Pulmonary artery endothelial cell (primary cell): ENCODE measurements at regions not wholly inside any gene's neighbourhood (a gene's known extent, or its start where the extent isn't known, plus 50 kb on each side); places are given as distances from the start of the nearest gene placed in this dataset.
A peak's percentile ranks its signal among the peaks of the same experiment; 100 is the strongest.

Source experiments
- DNase-seq: peaks from one replicate; pipeline ENCODE4 v3.0.0-alpha.2; 2011; ENCODE audit warnings: low read depth, low spot score

DNA sequence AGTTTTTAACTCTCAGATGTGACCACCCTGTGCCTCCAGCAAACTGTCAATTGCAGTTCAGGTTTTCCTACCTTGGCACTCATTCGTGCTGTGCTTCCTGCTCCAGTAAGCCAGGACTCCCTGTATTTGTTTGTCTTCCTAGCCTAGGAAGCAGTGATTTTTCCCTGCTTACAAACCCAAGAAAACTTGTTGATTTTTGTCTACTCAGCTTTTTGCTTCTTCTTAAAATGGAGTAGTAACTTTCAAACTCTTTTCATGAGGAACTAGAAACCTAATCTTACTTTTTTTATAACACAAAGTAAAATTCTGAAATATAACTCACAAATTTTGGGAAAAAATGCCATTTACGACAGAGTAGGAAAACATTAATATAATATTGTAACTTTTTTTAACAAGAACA is 150.6 kb upstream of the TMEFF2 start:
- DNase-seq, result no peak

DNA sequence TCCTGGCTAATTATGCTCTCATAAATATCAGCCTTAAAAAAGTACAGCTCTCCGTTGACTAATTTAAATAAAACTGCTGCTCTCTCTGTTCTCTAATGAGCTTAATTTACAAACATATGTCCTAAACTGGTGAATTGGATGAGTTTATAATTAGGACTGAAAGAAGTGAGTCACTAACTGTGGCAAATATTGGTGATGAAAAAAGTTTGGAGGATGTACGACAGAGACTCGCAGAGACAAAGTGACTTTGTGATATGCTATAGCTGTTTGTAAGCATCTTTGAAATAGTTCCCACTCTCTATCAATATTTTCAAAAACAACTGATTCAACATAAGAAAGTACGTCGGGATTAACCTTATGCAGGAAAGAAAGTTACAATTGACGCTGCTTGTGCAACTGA is 138.9 kb upstream of the TMEFF2 start:
- no peak for DNase-seq

DNA sequence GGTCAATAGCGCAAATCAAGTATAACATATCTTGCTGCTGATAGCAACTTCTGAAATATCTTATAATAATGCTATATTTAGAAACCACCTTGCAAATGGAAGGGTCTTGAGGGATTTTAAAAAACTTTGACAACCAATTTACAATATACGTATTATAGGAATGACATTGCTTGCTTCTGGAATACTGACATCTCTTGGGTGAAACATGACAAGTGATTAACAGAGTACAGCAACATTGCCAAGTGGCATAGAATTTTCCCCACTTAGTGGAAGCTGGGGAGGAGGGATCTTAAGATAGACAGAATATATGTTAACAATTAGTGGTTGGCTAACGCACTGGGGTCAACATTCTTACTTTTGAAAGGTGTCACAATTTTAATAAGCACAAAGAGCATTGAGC is 133.6 kb upstream of the TMEFF2 start:
- DNase-seq, result no peak

DNA sequence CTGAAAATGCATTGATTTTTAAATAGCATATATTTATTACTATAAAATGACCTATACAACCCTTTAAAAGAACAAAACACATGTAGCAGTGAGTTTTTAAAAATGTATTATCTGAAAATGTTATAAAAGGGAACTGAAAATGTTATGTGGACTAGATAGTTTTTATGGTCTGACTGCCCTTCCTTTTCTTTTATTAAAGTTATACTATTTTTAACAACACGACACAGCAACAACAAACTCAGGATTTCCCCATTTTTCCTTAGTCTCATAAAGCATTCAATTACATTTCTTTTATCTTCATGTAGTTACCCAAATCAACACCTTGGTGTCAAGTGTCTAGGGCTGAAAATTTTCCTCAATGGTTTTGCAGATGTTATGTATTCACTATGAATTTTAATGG is 132.8 kb upstream of the TMEFF2 start:
- DNase-seq, result no peak

DNA sequence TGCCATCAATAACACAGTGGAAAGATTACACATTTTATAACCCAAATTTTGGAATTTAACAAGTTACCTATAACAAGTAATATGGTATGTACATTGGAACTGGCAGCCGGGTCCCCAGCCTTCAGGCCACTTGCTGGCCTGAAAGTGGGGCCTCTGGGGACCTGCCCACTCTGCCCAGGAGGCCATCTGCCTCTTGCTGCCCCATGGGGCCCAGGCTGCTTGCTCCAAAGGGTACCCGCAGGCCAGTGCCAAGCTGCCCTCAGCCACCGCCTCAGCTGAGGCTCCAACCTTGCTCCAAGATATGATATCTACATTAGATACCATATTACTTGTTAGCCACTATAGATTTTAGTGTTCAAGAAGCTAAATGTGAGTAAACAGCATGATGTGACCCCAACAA is 120.8 kb upstream of the TMEFF2 start:
- no peak for DNase-seq

DNA sequence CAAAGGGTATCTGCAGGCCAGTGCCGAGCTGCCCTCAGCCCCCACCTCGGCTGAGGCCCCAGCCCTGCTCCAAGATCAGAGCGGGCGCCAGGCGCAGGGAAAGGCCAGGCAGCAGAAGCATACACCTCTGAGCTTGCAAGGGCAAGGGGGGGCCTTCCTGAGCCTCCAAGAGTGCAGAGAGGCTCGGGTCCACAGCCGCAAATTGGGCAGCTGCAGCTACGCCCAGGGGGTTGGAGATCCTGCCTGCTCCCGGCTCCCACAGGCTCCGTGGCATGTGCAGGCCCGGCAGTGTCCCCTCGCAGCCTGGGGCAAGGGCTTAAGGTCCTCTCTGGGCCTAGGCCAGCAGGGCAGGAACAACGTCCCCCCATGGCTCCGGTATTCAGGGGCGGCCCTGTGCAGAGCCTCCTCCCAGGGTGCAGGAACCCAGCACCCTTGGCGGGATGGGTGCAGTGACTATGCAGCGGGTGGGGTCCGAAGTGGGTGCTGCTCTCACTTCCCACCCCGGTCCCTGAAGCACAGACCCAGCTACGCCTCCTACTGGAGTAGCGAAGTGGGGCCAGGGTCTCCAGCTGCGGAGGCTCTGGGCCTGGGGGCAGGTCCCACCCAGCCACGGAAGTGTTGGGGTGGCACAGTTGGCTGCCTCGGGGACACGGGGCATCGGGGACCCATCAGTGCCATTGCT is 120.2 kb upstream of the TMEFF2 start:
- DNase-seq, result no peak

DNA sequence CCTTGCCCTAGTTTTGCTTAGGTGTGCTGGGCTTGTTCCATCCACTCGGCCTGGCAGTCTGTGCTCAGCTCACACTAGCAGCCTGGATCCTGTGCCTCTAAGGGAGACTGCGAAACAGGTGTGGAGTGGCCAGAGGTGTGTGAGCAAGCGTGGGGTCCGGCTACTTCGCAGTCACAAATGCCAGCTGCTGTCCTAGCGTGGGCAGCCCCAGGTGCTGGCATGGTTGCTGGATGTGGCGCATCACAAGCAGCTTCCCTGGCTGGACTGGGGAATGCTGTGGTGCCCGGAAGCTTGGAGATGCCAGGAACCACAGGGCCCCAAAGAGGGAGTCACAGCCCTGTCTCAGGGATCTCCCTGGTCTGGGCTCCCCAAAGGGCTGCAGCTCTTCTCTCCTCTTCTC is 119.0 kb upstream of the TMEFF2 start:
- DNase-seq, result no peak

DNA sequence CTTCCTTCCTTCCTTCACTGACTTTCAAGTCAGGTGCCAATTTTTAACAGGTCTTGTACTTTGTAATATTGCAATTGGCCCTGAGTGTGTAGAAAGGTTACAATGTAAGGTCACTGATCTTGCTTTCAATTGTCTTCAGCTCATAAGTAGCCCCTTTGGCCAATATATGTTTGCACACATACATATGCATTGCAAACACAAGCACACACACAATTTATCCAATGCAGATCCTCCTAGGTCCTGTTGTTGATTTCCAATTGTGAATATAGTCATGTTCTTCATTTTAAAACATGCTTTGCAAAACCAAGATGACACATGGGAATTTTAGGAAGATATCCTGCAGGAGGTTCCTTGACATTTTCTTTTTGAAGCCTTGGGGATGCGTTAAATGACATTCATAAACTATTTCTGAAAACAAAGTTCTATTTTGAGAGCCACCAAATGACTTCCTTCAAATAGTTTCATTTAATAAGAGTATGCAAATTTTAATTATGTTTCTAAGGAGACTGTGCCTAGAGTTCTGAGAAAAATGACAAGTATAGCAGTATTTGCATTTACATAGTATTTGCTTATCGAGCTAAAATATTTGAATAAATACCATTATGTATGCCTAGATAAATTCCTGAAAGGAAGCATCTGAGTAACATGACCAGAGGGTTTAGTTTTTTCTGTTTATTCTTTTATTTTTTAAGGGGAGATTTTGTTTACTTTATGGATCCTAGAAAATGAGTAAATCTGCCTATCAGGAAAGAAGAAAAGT is 117.1 kb upstream of the TMEFF2 start:
- DNase-seq, result no peak

DNA sequence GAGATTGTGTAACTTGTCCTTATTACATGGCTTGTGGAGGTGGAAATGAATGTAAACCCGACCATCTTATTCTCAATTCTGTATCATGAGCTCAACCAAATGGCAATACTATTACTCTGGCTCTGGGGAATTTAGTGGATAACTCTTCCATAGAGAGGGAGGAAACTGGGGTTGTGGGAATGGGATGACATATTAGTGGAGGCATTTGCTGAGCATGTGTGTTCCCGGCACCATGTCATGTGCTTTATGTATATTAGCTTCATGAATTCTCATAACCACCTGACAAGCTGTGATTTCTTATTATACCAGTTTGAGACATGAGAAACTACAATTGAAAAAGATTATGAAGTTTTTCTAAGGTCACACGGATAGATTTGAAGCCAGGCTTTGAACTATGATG is 112.8 kb upstream of the TMEFF2 start:
- no peak for DNase-seq

DNA sequence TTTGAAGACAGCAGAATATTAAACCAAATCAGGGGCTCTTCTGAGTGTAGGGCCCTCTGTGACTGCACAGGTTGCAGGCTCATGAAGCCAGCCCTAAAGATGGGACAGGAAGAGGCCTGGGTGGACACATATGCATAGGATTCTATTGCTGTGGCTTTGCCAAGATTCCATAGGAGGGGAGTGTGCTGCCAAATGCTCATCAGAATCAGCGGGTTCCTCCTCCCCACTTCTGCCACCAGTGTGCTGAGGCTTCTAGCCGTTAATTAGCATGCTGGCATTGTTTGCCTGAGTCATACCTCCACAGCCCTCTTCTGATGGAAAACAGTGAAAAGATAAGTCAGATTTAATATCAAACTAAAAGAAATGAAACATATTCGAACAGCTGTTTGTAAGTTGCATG is 103.9 kb upstream of the TMEFF2 start:
- no peak for DNase-seq

DNA sequence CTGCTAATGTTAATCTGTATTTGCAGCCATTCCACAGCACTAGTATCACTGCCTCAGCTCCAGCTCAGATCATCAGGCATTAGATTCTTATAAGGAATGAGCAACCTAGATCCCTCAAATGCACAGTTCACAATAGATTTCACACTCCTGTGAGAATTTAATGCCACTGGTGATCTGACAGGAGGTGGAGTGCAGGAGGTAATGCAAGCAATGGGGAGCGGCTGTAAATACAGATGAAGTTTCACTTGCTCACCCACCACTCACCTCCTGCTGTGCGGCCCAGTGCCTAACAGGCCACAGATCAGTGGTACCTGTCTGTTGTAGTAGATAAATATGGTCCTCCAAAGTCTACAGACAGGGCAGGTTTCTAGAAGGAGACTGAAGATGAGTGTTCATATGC is 97.7 kb upstream of the TMEFF2 start:
- DNase-seq, result no peak

DNA sequence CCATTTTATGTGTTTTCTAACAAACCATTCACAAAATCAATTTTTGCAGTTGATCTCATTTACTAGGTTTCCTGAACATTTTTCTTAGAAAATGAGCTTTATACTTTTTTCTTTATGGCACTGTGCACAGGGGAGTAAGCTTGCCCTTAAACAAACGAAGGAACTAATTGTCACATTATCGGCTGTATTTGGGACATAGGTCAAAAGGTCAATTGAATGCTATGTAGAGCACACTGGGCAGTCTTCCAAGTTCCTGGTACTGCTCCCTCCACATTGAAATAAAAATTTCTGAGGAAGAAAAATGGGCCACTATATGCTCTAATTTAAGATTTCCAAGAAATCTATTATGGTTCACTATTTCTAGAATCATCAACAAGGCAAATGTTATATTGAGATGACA is 93.6 kb upstream of the TMEFF2 start:
- DNase-seq, result no peak

DNA sequence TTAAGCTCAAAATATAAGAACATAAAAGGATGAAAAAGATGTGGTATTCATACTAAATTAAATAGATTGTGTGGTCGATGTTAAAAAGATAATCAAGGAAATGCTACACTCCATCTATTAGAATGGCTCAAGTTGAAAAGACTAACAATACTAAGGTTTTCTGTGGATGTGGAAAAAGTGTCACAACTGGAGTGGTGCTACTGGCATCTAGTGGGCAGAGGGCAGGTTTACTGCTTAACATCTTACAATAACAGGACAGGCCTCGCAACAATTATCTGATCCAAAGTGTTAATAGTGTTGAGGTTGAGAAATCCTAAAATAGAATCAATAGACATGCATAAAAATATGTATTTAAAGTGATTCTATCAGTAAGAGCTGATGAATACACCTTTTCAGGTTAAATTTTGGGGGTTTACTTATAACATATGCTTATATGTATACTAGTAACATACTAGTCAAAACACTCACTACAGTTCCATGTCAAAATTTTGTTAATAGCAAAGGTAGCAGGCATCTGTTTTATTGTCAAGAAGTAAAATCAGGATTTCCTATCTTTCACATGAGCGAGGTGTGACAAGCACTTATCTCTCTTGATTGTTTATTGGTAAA is 91.5 kb upstream of the TMEFF2 start:
- DNase-seq, result peak; percentile 20

DNA sequence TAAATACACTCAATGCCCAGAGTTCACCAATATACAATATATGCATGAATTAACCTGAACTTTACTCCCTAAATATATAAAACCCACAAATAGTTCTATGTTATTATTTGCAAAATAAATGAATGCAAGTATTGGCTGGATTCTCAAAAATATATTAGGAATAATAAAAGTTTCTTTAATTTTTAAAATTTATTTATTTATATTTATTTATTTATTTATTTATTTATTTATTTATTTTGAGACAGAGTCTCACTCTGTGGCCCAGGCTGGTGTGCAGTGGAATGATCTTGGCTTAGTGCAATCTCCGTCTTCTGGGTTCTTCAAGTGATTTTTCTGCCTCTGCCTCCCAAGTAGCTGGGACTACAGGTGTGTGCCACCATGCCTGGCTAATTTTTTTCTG is 88.7 kb upstream of the TMEFF2 start:
- DNase-seq, result no peak

DNA sequence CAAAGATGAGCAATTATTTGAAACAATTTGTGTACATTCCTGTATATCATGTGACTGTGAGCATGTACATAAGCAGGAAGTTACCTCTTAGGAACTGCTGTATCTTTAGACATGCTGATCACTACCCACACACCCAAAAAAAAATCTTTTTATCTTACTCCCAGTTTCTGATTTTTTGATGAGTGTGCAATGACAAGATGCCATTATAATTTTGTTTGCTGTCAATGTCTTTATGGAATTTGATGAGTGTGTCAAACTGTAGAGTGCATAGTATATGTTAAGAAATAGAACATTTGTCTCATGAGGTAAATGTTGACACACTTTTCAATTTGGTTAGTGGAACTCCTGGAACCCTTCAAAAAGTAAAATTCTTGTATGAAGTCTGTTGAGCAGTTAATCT is 84.0 kb upstream of the TMEFF2 start:
- DNase-seq, result no peak

DNA sequence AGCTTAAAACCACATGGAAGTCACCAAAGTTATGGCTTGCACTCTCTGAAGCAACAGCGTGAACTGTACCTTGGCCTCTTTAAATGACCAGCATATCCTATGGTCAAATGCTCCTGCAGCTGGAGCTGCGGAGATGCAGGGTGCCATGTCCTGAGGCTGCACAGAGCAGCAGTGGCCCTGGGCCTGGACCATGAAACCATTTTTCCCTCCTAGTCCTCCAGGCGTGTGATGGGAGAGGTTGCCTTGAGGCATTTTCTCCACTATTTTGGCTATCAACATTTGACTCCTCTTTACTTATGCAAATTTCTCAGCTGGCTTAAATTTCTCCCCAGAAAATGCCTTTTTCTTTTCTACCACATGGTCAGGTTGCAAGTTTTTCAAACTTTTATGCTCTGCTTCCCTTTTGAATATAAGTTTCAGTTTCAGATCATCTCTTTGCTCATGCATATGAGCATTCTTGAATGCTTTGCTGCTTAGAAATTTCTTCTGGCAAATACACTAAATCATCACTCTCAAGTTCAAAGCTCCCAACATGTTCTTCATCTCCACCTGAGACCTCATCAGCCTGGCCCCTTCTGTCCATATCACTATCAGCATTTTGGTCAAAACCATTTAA is 82.9 kb upstream of the TMEFF2 start:
- DNase-seq, result no peak

DNA sequence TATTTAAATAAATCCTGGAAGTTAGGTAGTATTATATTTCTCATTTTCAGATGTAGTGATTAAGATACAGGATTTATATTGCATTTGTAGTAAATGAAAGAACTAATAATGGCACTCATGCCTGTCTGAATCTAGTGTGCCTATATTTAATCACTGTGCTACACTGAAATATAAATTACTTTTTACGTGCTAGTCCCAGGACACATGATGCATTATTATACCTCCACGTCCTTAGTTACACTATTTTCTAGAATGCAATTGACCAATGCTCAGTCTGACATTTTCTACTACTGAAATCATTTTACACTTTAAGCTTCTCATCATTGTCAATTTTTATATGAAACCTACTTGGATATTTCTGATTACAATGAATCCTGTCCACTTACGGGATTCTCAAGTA is 80.9 kb upstream of the TMEFF2 start:
- DNase-seq, result no peak

DNA sequence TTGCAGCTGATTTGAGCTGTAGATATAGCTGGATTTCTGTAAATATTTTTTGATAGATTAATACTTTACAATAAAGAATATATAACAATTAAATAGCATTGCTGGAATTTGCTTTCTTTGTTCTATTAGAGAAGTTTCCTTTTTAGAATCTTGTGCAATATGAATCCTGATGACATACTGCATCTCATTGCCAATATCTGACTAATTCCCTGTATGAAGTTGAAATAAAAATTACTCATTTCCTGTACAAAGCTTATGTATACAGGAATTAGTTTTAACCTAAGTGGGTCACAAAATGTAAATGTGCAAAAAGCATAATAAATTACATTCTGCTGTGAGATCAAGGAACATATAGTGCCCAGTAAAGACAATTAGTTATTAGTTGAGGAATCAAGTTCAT is 72.8 kb upstream of the TMEFF2 start:
- peak; percentile 57 for DNase-seq

DNA sequence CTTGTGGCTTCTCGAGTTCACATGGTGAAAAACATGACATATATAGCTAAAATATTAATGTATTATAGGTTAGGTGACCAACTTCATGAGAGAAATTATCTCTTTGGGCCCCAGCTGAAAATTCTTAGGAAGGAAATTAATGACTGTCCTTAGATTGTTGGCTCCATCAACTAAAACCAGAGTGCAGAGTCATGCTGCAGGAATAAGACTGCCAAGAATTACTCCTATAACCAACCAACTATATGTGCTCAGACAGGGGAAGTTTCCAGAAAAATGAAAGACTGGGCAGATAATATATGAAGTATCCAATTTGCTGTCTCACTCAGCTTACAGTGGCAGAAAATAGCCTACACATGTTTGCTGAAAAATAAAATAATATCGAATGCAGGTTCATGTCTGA is 71.0 kb upstream of the TMEFF2 start:
- no peak for DNase-seq

DNA sequence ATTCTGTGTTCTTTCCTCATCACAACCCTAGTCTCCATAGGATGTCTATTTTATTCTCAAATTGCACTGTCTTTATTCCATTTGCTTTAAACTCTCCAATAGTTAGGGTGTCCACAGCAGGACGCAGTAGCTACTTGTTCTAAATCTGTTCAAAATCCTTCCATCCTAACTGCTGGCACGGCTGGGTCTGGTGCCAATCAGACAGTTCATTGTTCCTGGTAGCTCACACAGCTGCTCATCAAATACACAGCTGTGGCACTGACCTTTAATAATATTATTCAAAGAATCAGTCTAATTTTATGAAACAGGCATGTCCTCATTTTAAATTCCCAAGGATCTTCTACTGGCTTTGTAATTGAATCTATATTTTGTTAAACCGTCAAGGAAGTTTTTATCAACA is 59.7 kb upstream of the TMEFF2 start:
- no peak for DNase-seq

DNA sequence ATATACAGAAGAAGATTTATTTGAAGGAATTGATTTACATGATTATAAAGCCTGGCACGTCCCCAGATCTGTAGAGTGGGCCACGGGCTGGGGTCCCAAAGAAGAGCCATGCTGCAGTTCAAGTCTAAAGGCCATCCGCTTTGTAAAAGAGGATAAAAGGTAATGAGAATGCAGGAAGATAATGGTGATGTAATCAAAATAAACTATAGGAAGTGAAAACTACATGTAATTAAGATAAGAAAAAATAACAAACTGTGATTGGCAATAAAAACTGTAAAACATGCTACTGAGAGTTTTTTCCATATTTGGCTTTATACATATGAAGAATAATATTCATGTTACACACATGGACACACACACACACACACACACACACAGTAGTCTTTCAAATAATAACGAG is 59.0 kb upstream of the TMEFF2 start:
- DNase-seq, result no peak

DNA sequence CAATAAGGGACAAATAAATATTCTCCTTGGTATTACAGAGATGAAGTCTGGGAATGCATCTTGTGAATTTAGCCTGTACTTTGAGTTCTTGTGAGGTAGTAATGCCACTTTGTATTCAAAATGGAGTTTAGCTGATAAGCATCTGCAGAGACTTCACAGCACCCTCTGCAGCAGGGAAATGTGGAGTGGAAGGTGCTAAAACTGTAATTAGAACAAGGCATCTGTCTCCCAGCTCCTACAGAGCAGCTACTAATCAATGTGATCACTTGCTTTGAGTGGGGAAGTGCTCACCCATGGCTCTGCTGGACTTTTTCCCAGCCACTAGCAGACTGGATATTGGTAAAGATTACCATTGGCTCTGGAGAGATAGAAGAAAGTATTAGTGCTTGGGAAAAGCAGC is 56.2 kb upstream of the TMEFF2 start:
- DNase-seq, result no peak

DNA sequence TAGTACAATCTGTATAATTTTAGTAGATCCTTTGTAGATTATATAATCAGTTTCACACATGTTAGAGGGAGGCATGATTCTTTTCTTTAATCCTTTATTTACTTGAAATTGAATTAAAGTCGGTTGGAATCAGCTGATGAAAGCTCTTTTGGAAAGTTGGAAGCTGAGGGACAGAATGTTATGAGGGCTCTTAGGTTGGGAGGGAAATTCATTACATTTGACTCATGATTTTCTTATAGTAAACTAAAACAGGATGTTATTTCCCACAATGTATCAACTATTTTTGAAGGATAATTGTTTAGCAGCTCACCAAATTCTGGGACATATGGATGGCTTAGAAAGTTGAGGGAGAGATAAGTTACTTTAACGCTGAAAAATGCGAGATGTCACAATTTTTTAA is 52.7 kb upstream of the TMEFF2 start:
- DNase-seq, result no peak
